Neural cell (in vitro differentiated cells): ENCODE measurements at regions not wholly inside any gene's neighbourhood (a gene's known extent, or its start where the extent isn't known, plus 50 kb on each side); places are given as distances from the start of the nearest gene placed in this dataset.

ENCODE experiments used
- H2AFZ ChIP-seq: fragments of 200-600, 300-800 bp; sonication (generic), shearing (Covaris generic); 2 replicates; pipeline ENCODE4 v1.6.0; 2014; ENCODE audit warnings: low read depth, mild to moderate bottlenecking, antibody characterized with exemption, low read length, moderate library complexity
- H3F3A ChIP-seq: fragments of 200-600 bp; shearing (Covaris generic); 2 replicates; pipeline ENCODE4 v1.6.1; 2016; ENCODE audit warnings: mild to moderate bottlenecking, moderate library complexity, mixed read lengths, antibody characterized with exemption, low read length; ENCODE audit not compliant: insufficient read depth, poor library complexity, severe bottlenecking
- H3K27ac ChIP-seq: fragments of 200-600, 300-800 bp; sonication (generic), shearing (Covaris generic); 2 replicates; pipeline ENCODE4 v1.5.1; 2014; ENCODE audit warnings: mild to moderate bottlenecking, low read length, moderate library complexity
- H3K27me3 ChIP-seq: fragments of 300-800, 200-600 bp; sonication (generic), shearing (Covaris generic); 2 replicates; pipeline ENCODE4 v1.6.0; 2014; ENCODE audit warnings: mild to moderate bottlenecking, low read depth, low read length, moderate library complexity; ENCODE audit not compliant: insufficient read depth
- H3K36me3 ChIP-seq: fragments of 300-800, 200-600 bp; sonication (generic), shearing (Covaris generic); 2 replicates; pipeline ENCODE4 v1.5.1; 2014; ENCODE audit warnings: mild to moderate bottlenecking, antibody characterized with exemption, low read length, moderate library complexity; ENCODE audit not compliant: insufficient read depth
- H3K4me2 ChIP-seq: fragments of 300-800, 200-600 bp; sonication (generic), shearing (Covaris generic); 2 replicates; pipeline ENCODE4 v1.6.0; 2014; ENCODE audit warnings: mild to moderate bottlenecking, low read length
- H3K4me3 ChIP-seq: fragments of 300-800, 200-600 bp; sonication (generic), shearing (Covaris generic); 2 replicates; pipeline ENCODE4 v1.5.1; 2014; ENCODE audit warnings: mild to moderate bottlenecking, low read length, moderate library complexity
- H3K79me2 ChIP-seq: fragments of 200-600 bp; shearing (Covaris generic); replicated peaks from 2 replicates; pipeline ENCODE4 v1.6.0; 2014; ENCODE audit warnings: mild to moderate bottlenecking, low read length, moderate library complexity; ENCODE audit not compliant: insufficient read depth
- H3K9ac ChIP-seq: fragments of 300-800, 200-600 bp; sonication (generic), shearing (Covaris generic); 2 replicates; pipeline ENCODE4 v1.6.1; 2016; ENCODE audit warnings: mild to moderate bottlenecking, low read length, mixed read lengths
- H3K9me2 ChIP-seq: fragments of 200-600 bp; shearing (Covaris generic); 2 replicates; pipeline ENCODE4 v1.6.1; 2016; ENCODE audit warnings: mild to moderate bottlenecking, low read length, mixed read lengths; ENCODE audit not compliant: insufficient read depth
- H3K9me3 ChIP-seq: fragments of 200-600, 300-800 bp; sonication (generic), shearing (Covaris generic); 2 replicates; pipeline ENCODE4 v1.6.1; 2016; ENCODE audit warnings: mild to moderate bottlenecking, mixed run types, low read length, moderate library complexity, mixed read lengths
- H4K20me1 ChIP-seq: fragments of 200-600 bp; shearing (Covaris generic); 2 replicates; pipeline ENCODE4 v1.6.1; 2016; ENCODE audit warnings: mild to moderate bottlenecking, mixed run types; ENCODE audit not compliant: insufficient read depth
- CTCF ChIP-seq: fragments of 450-650 bp; IDR thresholded peaks from 2 replicates; pipeline ENCODE4 v1.5.1; 2014; ENCODE audit warnings: antibody characterized with exemption, mild to moderate bottlenecking, moderate library complexity; ENCODE audit not compliant: poor library complexity, severe bottlenecking
- EP300 ChIP-seq: fragments of 450-650 bp; conservative IDR thresholded peaks from 2 replicates; pipeline ENCODE4 v1.6.1; 2014; ENCODE audit warnings: antibody characterized with exemption, mild to moderate bottlenecking, moderate library complexity; ENCODE audit not compliant: poor library complexity, severe bottlenecking
- EZH2 ChIP-seq: fragments of 200-600, 300-800 bp; shearing (Covaris generic), sonication (generic); IDR thresholded peaks from 2 replicates; pipeline ENCODE4 v1.6.1; 2014; ENCODE audit warnings: antibody characterized with exemption, low read length, borderline replicate concordance, mild to moderate bottlenecking; ENCODE audit not compliant: insufficient read depth, poor library complexity, severe bottlenecking
- MXI1 ChIP-seq: fragments of 450-650 bp; conservative IDR thresholded peaks from 2 replicates; pipeline ENCODE4 v1.6.1; 2014; ENCODE audit warnings: antibody characterized with exemption, mild to moderate bottlenecking; ENCODE audit not compliant: poor library complexity, severe bottlenecking
- POLR2AphosphoS5 ChIP-seq: IDR thresholded peaks from 2 replicates; pipeline ENCODE4 v1.6.1; 2012
- RAD21 ChIP-seq: fragments of 450-650 bp; conservative IDR thresholded peaks from 2 replicates; pipeline ENCODE4 v1.6.1; 2014; ENCODE audit warnings: antibody characterized with exemption, mild to moderate bottlenecking, moderate library complexity
- REST ChIP-seq: IDR thresholded peaks from 2 replicates; pipeline ENCODE4 v1.6.1; 2012; ENCODE audit warnings: borderline replicate concordance
- SMC3 ChIP-seq: fragments of 450-650 bp; conservative IDR thresholded peaks from 2 replicates; pipeline ENCODE4 v1.6.1; 2014; ENCODE audit warnings: antibody characterized with exemption, mild to moderate bottlenecking, moderate library complexity; ENCODE audit not compliant: poor library complexity
- TAF1 ChIP-seq: IDR thresholded peaks from 2 replicates; pipeline ENCODE4 v1.6.1; 2012; ENCODE audit warnings: low read depth

GRCh38 chr21:20334585-20334984 is 663.6 kb upstream of the NCAM2 start:
- H3K36me3 ChIP-seq, result no peaks in the 10 kb centered on the region
- no peak overlapping the region for H3K4me2 ChIP-seq
- no peak overlapping the region for H3K9ac ChIP-seq
- H3K27me3 ChIP-seq, result no peaks in the 10 kb centered on the region
- H3K27ac ChIP-seq, result no peak overlapping the region
- no peaks in the 10 kb centered on the region for H3F3A ChIP-seq
- H4K20me1 ChIP-seq, result no peaks in the 10 kb centered on the region
- no peak overlapping the region for H2AFZ ChIP-seq
- no peaks in the 10 kb centered on the region for H3K9me2 ChIP-seq
- H3K79me2 ChIP-seq, result no peaks in the 10 kb centered on the region
- H3K4me3 ChIP-seq, result no peak overlapping the region
- H3K9me3 ChIP-seq, result no peaks in the 10 kb centered on the region
- no peak for TF ChIP-seq TAF1
- no peak for TF ChIP-seq RAD21
- no peak for TF ChIP-seq REST
- TF ChIP-seq EP300, result no peak
- TF ChIP-seq EZH2, result no peak
- no peak for TF ChIP-seq POLR2AphosphoS5
- TF ChIP-seq SMC3, result no peak
- no peak for TF ChIP-seq CTCF
- no peak for TF ChIP-seq MXI1

GRCh38 chr21:20341431-20341830 is 656.8 kb upstream of the NCAM2 start:
- Histone ChIP-seq H3K27me3 (no peaks in the 10 kb centered on the region), H3K4me3 (no peak overlapping the region), H3K4me2 (no peak overlapping the region), H2AFZ (no peak overlapping the region), H3K27ac (no peak overlapping the region), H3K9ac (no peak overlapping the region), H3K36me3 (no peaks in the 10 kb centered on the region), H3K9me3 (peaks cover 3% of the 10 kb centered on the region), H3K79me2 (no peaks in the 10 kb centered on the region), H3F3A (no peaks in the 10 kb centered on the region), H4K20me1 (no peaks in the 10 kb centered on the region), H3K9me2 (no peaks in the 10 kb centered on the region)
- TF ChIP-seq CTCF (no peak), RAD21 (no peak), TAF1 (no peak), EZH2 (no peak), MXI1 (no peak), EP300 (no peak), SMC3 (no peak), REST (no peak), POLR2AphosphoS5 (no peak)
